Choroid plexus epithelial cell (primary cell): ENCODE measurements at regions not wholly inside any gene's neighbourhood (a gene's known extent, or its start where the extent isn't known, plus 50 kb on each side); places are given as distances from the start of the nearest gene placed in this dataset.
A peak's percentile ranks its signal among the peaks of the same experiment; 100 is the strongest.

Experiments
- DNase-seq: peaks from one replicate; pipeline ENCODE4 v3.0.0-alpha.2; 2010; ENCODE audit warnings: low read depth
- H3K4me3 ChIP-seq: 2 replicates; pipeline ENCODE4 v1.5.1; 2011; ENCODE audit warnings: low read depth, mild to moderate bottlenecking, control low read depth, low read length, moderate library complexity
- CTCF ChIP-seq: conservative IDR thresholded peaks from 2 replicates; pipeline ENCODE4 v1.5.1; 2011; ENCODE audit warnings: low read depth, mild to moderate bottlenecking, control low read depth, inconsistent platforms, low read length, moderate library complexity

- no peak overlapping the region for H3K4me3 ChIP-seq
- no peak for DNase-seq
- TF ChIP-seq CTCF: no peak
These were observed 60.4 kb upstream of the VTCN1 start for GRCh38 chr1:117271129-117271528.

GRCh38 chr1:117270679-117271078 is 60.0 kb upstream of the VTCN1 start:
- H3K4me3 ChIP-seq: no peak overlapping the region
- no peak for TF ChIP-seq CTCF
- DNase-seq: no peak

- no peak for TF ChIP-seq CTCF
- DNase-seq: peak; percentile 9
- H3K4me3 ChIP-seq: no peak overlapping the region
These were observed 58.1 kb upstream of the VTCN1 start for GRCh38 chr1:117268535-117269455.

- no peak overlapping the region for H3K4me3 ChIP-seq
- no peak for DNase-seq
- no peak for TF ChIP-seq CTCF
These were observed 56.6 kb upstream of the VTCN1 start for GRCh38 chr1:117267232-117267774.

GRCh38 chr1:117262976-117263375 is 52.2 kb upstream of the VTCN1 start:
- no peak for DNase-seq
- TF ChIP-seq CTCF: no peak
- no peak overlapping the region for H3K4me3 ChIP-seq

- DNase-seq: no peak
- H3K4me3 ChIP-seq: no peak overlapping the region
- no peak for TF ChIP-seq CTCF
These were observed 50.7 kb upstream of the VTCN1 start for GRCh38 chr1:117261424-117261785.
